Esophagus muscularis mucosa (tissue), 4 donors: ENCODE measurements at regions not wholly inside any gene's neighbourhood (a gene's known extent, or its start where the extent isn't known, plus 50 kb on each side); places are given as distances from the start of the nearest gene placed in this dataset.

ENCODE experiments used
- DNase-seq: peaks from one replicate; pipeline ENCODE4 v3.0.0-alpha.2; 2017; ENCODE audit errors: extremely low spot score
- H3K27ac ChIP-seq, 4 donors: fragments of 200-600 bp; sonication (generic); replicated peaks in 1 of 4; 1 replicate in 3 of 4; 2 replicates in 1 of 4; pipeline ENCODE4 v1.5.1; 2016 to 2019; ENCODE audit warnings: mild to moderate bottlenecking in 1 of 4
- H3K27me3 ChIP-seq, 4 donors: fragments of 200-600 bp; sonication (generic); one replicate each; pipeline versions ENCODE4 v1.5.1 to v1.6.0; 2016 to 2019
- H3K36me3 ChIP-seq, 4 donors: fragments of 200-600 bp; sonication (generic); one replicate each; pipeline ENCODE4 v1.5.1; 2016 to 2019
- H3K4me1 ChIP-seq, 4 donors: fragments of 200-600 bp; sonication (generic); one replicate each; pipeline ENCODE4 v1.5.1; 2016 to 2019
- H3K4me3 ChIP-seq, 4 donors: fragments of 200-600 bp; sonication (generic); 1 replicate in 2 of 4; 2 replicates in 2 of 4; pipeline ENCODE4 v1.5.1; 2016 to 2019; ENCODE audit warnings: mild to moderate bottlenecking in 4 of 4, moderate library complexity in 1 of 4
- H3K9me3 ChIP-seq, 4 donors: fragments of 200-600 bp; sonication (generic); 1 replicate in 3 of 4; 2 replicates in 1 of 4; pipeline ENCODE4 v1.5.1; 2016 to 2019
- CTCF ChIP-seq, 3 experiments: fragments of 200-600 bp in 2 of 3; fragments of 450-650 bp in 1 of 3; sonication (generic) in 2 of 3; IDR thresholded peaks; one replicate each; pipeline ENCODE4 v1.5.1; 2017 to 2019; ENCODE audit warnings: antibody characterized with exemption in 3 of 3, mild to moderate bottlenecking in 2 of 3, moderate library complexity in 1 of 3
- EP300 ChIP-seq: sonication (generic); formaldehyde crosslinking; IDR thresholded peaks from one replicate; pipeline ENCODE4 v1.6.1; 2017; ENCODE audit warnings: antibody characterized with exemption
- POLR2A ChIP-seq: fragments of 450-650 bp; IDR thresholded peaks from one replicate; pipeline ENCODE4 v1.6.1; 2017; ENCODE audit warnings: antibody characterized with exemption, moderate library complexity, mild to moderate bottlenecking, low read depth
- POLR2AphosphoS5 ChIP-seq, 2 donors: sonication (generic); formaldehyde crosslinking; IDR thresholded peaks; one replicate each; pipeline ENCODE4 v1.6.1; 2017; ENCODE audit warnings: antibody characterized with exemption in 2 of 2
- WGBS: methylation state at CpG from one replicate; pipeline ENCODE4 v1.1.5; 2018; 5-methylcytosine and 5-hydroxymethylcytosine counted together
- intact Hi-C: fragments of 100-400 bp; cut with DNase I; formaldehyde crosslinking; loops from one replicate; pipeline ENCODE4 v1.15.1; 2023

- Histone ChIP-seq H3K27ac (no peak overlapping the region), H3K9me3 (no peaks in the 10 kb centered on the region), H3K4me1 (peaks cover 0 to 8% (median 0%) of the 10 kb centered on the region in 4 donors), H3K36me3 (no peaks in the 10 kb centered on the region), H3K4me3 (no peak overlapping the region), H3K27me3 (no peaks in the 10 kb centered on the region)
- intact Hi-C loops: no loop called here
- no peak for DNase-seq
- TF ChIP-seq POLR2A: no peak
- 80% methylated on average over 3 of the region's 3 CpGs for WGBS
Observed at GRCh38 chr6:92864966-92865555, 554.3 kb downstream of the EPHA7 start.

GRCh38 chr6:92849636-92850035 is 569.7 kb downstream of the EPHA7 start:
- Histone ChIP-seq H3K9me3 (no peaks in the 10 kb centered on the region), H3K36me3 (no peaks in the 10 kb centered on the region), H3K4me1 (no peaks in the 10 kb centered on the region), H3K4me3 (no peak overlapping the region), H3K27me3 (no peaks in the 10 kb centered on the region), H3K27ac (no peak overlapping the region)
- no peak for DNase-seq
- WGBS: 86% methylated on average over 3 of the region's 3 CpGs
- TF ChIP-seq CTCF (IDR thresholded peaks at IDR 0.05) (no peak), EP300 (no peak), POLR2A (no peak), POLR2AphosphoS5 (IDR thresholded peaks at IDR 0.05) (no peak)
- intact Hi-C loops: no loop called here

- intact Hi-C loops: no loop called here
- DNase-seq: no peak
- Histone ChIP-seq H3K27ac (no peak overlapping the region), H3K4me3 (no peak overlapping the region), H3K27me3 (no peaks in the 10 kb centered on the region), H3K4me1 (no peaks in the 10 kb centered on the region), H3K36me3 (no peaks in the 10 kb centered on the region), H3K9me3 (no peaks in the 10 kb centered on the region)
- TF ChIP-seq EP300: no peak
- TF ChIP-seq POLR2AphosphoS5 (IDR thresholded peaks at IDR 0.05): no peak
- no peak for TF ChIP-seq POLR2A
- TF ChIP-seq CTCF (IDR thresholded peaks at IDR 0.05): no peak
Observed at GRCh38 chr6:92848901-92849300, 570.5 kb downstream of the EPHA7 start.

GRCh38 chr6:92848459-92848858 is 570.9 kb downstream of the EPHA7 start:
- Histone ChIP-seq H3K4me3 (no peak overlapping the region), H3K9me3 (no peaks in the 10 kb centered on the region), H3K36me3 (no peaks in the 10 kb centered on the region), H3K27ac (no peak overlapping the region), H3K4me1 (no peaks in the 10 kb centered on the region), H3K27me3 (no peaks in the 10 kb centered on the region)
- no peak for TF ChIP-seq CTCF (IDR thresholded peaks at IDR 0.05)
- intact Hi-C loops: no loop called here
- WGBS: 85% methylated on average over 4 of the region's 4 CpGs
- DNase-seq: no peak

- DNase-seq: no peak
- Histone ChIP-seq H3K36me3 (no peaks in the 10 kb centered on the region), H3K4me3 (no peak overlapping the region), H3K27me3 (no peaks in the 10 kb centered on the region), H3K4me1 (no peaks in the 10 kb centered on the region), H3K27ac (no peak overlapping the region), H3K9me3 (no peaks in the 10 kb centered on the region)
- TF ChIP-seq EP300: no peak
- no peak for TF ChIP-seq POLR2AphosphoS5 (IDR thresholded peaks at IDR 0.05)
- no peak for TF ChIP-seq POLR2A
- TF ChIP-seq CTCF (IDR thresholded peaks at IDR 0.05): no peak
- intact Hi-C loops: no loop called here
Observed at GRCh38 chr6:92847988-92848387, 571.4 kb downstream of the EPHA7 start.
